ENCODE measurements at regions not wholly inside any gene's neighbourhood (a gene's known extent, or its start where the extent isn't known, plus 50 kb on each side); places are given as distances from the start of the nearest gene placed in this dataset.

- 76% methylated on average over 4 of the region's 4 CpGs for WGBS (ENCODE audit: insufficient coverage)
- no peak for ATAC-seq
- Mint-ChIP-seq H3K4me3 (no peak overlapping the region), H3K4me1 (peaks cover 5 to 6% of the 10 kb centered on the region in 2 donors), H3K36me3 (no peaks in the 10 kb centered on the region), H3K27ac (no peak overlapping the region), H3K9me3 (no peaks in the 10 kb centered on the region), H3K27me3 (ENCODE audit: low read depth in 2 of 2) (peaks cover 35 to 40% of the 10 kb centered on the region in 2 donors)
- TF ChIP-seq CTCF (IDR thresholded peaks at IDR 0.05): no peak
- H3K9me3 ChIP-seq (ENCODE audit: control insufficient read depth, insufficient read depth, low read length): no peaks in the 10 kb centered on the region
- no peak overlapping the region for H3K4me3 ChIP-seq (ENCODE audit: low read length)
- intact Hi-C loops (cut with micrococcal nuclease): no loop called here
- H3K27ac ChIP-seq (ENCODE audit: low read length): no peak overlapping the region
- no peaks in the 10 kb centered on the region for H3K27me3 ChIP-seq (ENCODE audit: control insufficient read depth, insufficient read depth, low read length)
- H3K4me1 ChIP-seq (ENCODE audit: control insufficient read depth, insufficient read depth, low read length): no peaks in the 10 kb centered on the region
- H3K36me3 ChIP-seq (ENCODE audit: control insufficient read depth, insufficient read depth, low read length): no peaks in the 10 kb centered on the region
- DNase-seq: no peak
Measured at GRCh38 chr1:157189096-157189495, 50.9 kb upstream of the ETV3 start.
